CD14-positive monocyte (primary cell): ENCODE measurements at regions not wholly inside any gene's neighbourhood (a gene's known extent, or its start where the extent isn't known, plus 50 kb on each side); places are given as distances from the start of the nearest gene placed in this dataset.
"Not testable (repeated sequence)": the region's sequence is repeated elsewhere in the genome, so short reads cannot be mapped to it uniquely, and the experiment has no call there.

Source experiments
- DNase-seq, 3 donors: peaks; one replicate each; pipeline ENCODE4 v3.0.0-alpha.2; 2011 to 2022
- H2AFZ ChIP-seq: 2 replicates; pipeline ENCODE4 v1.6.0; 2012; ENCODE audit warnings: mild to moderate bottlenecking, low read depth, low read length, inconsistent platforms; ENCODE audit not compliant: insufficient read depth, poor library complexity, severe bottlenecking
- H3K27ac ChIP-seq, 2 donors: 1 replicate in 1 of 2; 2 replicates in 1 of 2; pipeline ENCODE4 v1.5.1; 2012 to 2013; ENCODE audit warnings: low read length in 2 of 2, control low read depth in 1 of 2, inconsistent platforms in 1 of 2, low read depth in 1 of 2, mild to moderate bottlenecking in 1 of 2
- H3K27me3 ChIP-seq, 2 donors: one replicate each; pipeline versions ENCODE4 v1.6.0 to v1.6.1; 2011 to 2013; ENCODE audit warnings: low read length in 2 of 2; ENCODE audit not compliant: control insufficient read depth in 2 of 2, insufficient read depth in 2 of 2
- H3K36me3 ChIP-seq, 2 donors: replicated peaks in 1 of 2; 1 replicate in 1 of 2; 2 replicates in 1 of 2; pipeline versions ENCODE4 v1.5.1 to v1.6.1; 2012 to 2013; ENCODE audit warnings: low read length in 2 of 2, control low read depth in 1 of 2, inconsistent platforms in 1 of 2, mild to moderate bottlenecking in 1 of 2; ENCODE audit not compliant: insufficient read depth in 2 of 2, control insufficient read depth in 1 of 2
- H3K4me1 ChIP-seq, 2 donors: 1 replicate in 1 of 2; 2 replicates in 1 of 2; pipeline versions ENCODE4 v1.5.1 to v1.6.1; 2012 to 2013; ENCODE audit warnings: low read length in 2 of 2, control low read depth in 1 of 2, inconsistent platforms in 1 of 2, mild to moderate bottlenecking in 1 of 2, moderate library complexity in 1 of 2; ENCODE audit not compliant: insufficient read depth in 2 of 2, control insufficient read depth in 1 of 2
- H3K4me2 ChIP-seq: replicated peaks from 2 replicates; pipeline ENCODE3; 2012; ENCODE audit warnings: low read length, moderate library complexity, mild to moderate bottlenecking; ENCODE audit not compliant: poor library complexity, severe bottlenecking; ENCODE audit errors: extremely low read depth
- H3K4me3 ChIP-seq, 3 experiments: fragments of 200-600 bp in 1 of 3; sonication (generic) in 1 of 3; replicated peaks in 1 of 3; 1 replicate in 2 of 3; 2 replicates in 1 of 3; pipeline ENCODE4 v1.5.1; 2011 to 2013; ENCODE audit warnings: low read length in 3 of 3, mild to moderate bottlenecking in 3 of 3, control low read depth in 2 of 3, low read depth in 2 of 3, inconsistent platforms in 1 of 3, moderate library complexity in 1 of 3
- H3K79me2 ChIP-seq: 2 replicates; pipeline ENCODE4 v1.6.0; 2012; ENCODE audit warnings: mild to moderate bottlenecking, control low read depth, inconsistent platforms, low read length, moderate library complexity; ENCODE audit not compliant: insufficient read depth
- H3K9ac ChIP-seq: 2 replicates; pipeline ENCODE4 v1.6.0; 2017; ENCODE audit warnings: low read length, mild to moderate bottlenecking; ENCODE audit not compliant: insufficient read depth, poor library complexity, severe bottlenecking
- H3K9me3 ChIP-seq, 2 donors: replicated peaks in 1 of 2; 1 replicate in 1 of 2; 2 replicates in 1 of 2; pipeline versions ENCODE4 v1.5.1 to v1.6.1; 2012 to 2013; ENCODE audit warnings: low read length in 2 of 2, control low read depth in 1 of 2; ENCODE audit not compliant: control insufficient read depth in 1 of 2, insufficient read depth in 1 of 2
- H4K20me1 ChIP-seq: 2 replicates; pipeline ENCODE4 v1.6.0; 2012; ENCODE audit warnings: mild to moderate bottlenecking, low read length, control low read depth, moderate library complexity; ENCODE audit not compliant: insufficient read depth
- H3K27ac Mint-ChIP-seq, 7 donors: one replicate each; pipeline ENCODE4 v1.8.0; 2020; ENCODE audit warnings: mild to moderate bottlenecking in 7 of 7, mixed read lengths in 7 of 7, moderate library complexity in 6 of 7, inconsistent platforms in 2 of 7
- H3K27me3 Mint-ChIP-seq, 3 donors: one replicate each; pipeline ENCODE4 v1.8.0; 2021 to 2022; ENCODE audit warnings: low read depth in 3 of 3, mild to moderate bottlenecking in 3 of 3, mixed read lengths in 3 of 3, moderate library complexity in 3 of 3, inconsistent platforms in 1 of 3
- H3K36me3 Mint-ChIP-seq, 2 donors: one replicate each; pipeline ENCODE4 v1.8.0; 2020; ENCODE audit warnings: mixed read lengths in 2 of 2, inconsistent platforms in 1 of 2, mild to moderate bottlenecking in 1 of 2
- H3K4me1 Mint-ChIP-seq: one replicate; pipeline ENCODE4 v1.8.0; 2020; ENCODE audit warnings: mild to moderate bottlenecking, mixed read lengths
- H3K4me3 Mint-ChIP-seq, 2 donors: one replicate each; pipeline ENCODE4 v1.8.0; 2020; ENCODE audit warnings: mild to moderate bottlenecking in 2 of 2, mixed read lengths in 2 of 2, moderate library complexity in 1 of 2
- H3K9me3 Mint-ChIP-seq, 7 donors: one replicate each; pipeline ENCODE4 v1.8.0; 2020 to 2022; ENCODE audit warnings: mixed read lengths in 7 of 7, mild to moderate bottlenecking in 6 of 7, moderate library complexity in 6 of 7, inconsistent platforms in 2 of 7
- WGBS: methylation state at CpG from one replicate; pipeline ENCODE4 v1.1.5; 2013; ENCODE audit warnings: missing lambda C conversion rate; ENCODE audit not compliant: insufficient coverage; 5-methylcytosine and 5-hydroxymethylcytosine counted together
- intact Hi-C, 2 donors: fragments of 100-400 bp; cut with micrococcal nuclease; formaldehyde crosslinking; loops; one replicate each; pipeline versions ENCODE4 v1.15.0 to v1.15.1; 2023
- TF ChIP-seq, protein P1 (sequence below): fragments of 200-600 bp; IDR thresholded peaks from one replicate; pipeline ENCODE4 v1.8.0; 2022; ENCODE audit warnings: antibody characterized with exemption, mild to moderate bottlenecking

DNA sequence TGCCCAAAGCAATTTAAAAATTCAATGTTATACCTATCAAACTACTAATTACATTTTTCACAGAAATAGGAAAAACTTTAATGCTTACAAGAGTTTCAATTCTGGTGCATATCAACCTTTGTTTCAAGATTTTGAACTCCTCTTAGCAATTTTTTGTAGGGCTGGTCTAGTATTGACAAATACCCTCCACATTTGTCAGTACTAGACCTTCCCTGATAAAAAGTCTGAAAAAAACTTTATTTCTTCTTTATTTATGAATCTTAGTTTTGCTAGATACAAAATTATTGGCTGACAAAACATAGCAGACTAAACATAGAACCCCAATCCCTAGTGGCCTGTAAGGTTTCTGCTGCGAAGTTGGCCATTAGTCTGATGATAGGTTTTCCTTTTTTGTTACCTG lies 1804.9 kb downstream of the EFNA5 start:
- WGBS, result no CpG with 5 or more reads among the region's 1 CpG
- no peaks in the 10 kb centered on the region for H3K4me1 Mint-ChIP-seq
- peaks cover 26 to 33% of the 10 kb centered on the region in 2 donors for H3K9me3 ChIP-seq

DNA sequence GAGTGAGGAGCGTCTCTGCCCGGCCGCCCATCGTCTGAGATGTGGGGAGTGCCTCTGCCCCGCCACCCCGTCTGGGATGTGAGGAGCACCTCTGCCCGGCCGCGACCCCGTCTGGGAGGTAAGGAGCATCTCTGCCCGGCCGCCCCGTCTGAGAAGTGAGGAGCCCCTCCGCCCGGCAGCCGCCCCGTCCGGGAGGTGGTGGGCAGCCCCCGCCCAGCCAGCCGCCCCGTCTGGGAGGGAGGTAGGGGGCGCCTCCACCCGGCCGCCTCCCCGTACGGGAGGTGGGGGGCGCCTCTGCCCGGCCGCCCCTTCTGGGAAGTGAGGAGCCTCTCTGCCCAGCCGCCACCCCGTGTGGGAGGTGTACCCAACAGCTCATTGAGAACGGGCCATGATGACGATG lies 1811.4 kb downstream of the EFNA5 start:
- H3K4me3 Mint-ChIP-seq, H3K27me3 ChIP-seq, H4K20me1 ChIP-seq, H3K27ac ChIP-seq, H3K4me3 ChIP-seq, H3K9ac ChIP-seq, intact Hi-C loops, H3K4me1 ChIP-seq, H3K27ac Mint-ChIP-seq, H3K36me3 ChIP-seq, H2AFZ ChIP-seq, DNase-seq, H3K79me2 ChIP-seq, H3K36me3 Mint-ChIP-seq, H3K4me2 ChIP-seq, H3K27me3 Mint-ChIP-seq, H3K4me1 Mint-ChIP-seq: not testable (repeated sequence)
- peaks cover 2 to 11% (median 5%) of the 10 kb centered on the region in 7 donors for H3K9me3 Mint-ChIP-seq
- 91% methylated on average over 12 of the region's 33 CpGs for WGBS
- H3K9me3 ChIP-seq, result peaks cover 7 to 13% of the 10 kb centered on the region in 2 donors

More for the DNA sequence above, 1804.9 kb downstream of the EFNA5 start:
- TF ChIP-seq, protein P1, sequence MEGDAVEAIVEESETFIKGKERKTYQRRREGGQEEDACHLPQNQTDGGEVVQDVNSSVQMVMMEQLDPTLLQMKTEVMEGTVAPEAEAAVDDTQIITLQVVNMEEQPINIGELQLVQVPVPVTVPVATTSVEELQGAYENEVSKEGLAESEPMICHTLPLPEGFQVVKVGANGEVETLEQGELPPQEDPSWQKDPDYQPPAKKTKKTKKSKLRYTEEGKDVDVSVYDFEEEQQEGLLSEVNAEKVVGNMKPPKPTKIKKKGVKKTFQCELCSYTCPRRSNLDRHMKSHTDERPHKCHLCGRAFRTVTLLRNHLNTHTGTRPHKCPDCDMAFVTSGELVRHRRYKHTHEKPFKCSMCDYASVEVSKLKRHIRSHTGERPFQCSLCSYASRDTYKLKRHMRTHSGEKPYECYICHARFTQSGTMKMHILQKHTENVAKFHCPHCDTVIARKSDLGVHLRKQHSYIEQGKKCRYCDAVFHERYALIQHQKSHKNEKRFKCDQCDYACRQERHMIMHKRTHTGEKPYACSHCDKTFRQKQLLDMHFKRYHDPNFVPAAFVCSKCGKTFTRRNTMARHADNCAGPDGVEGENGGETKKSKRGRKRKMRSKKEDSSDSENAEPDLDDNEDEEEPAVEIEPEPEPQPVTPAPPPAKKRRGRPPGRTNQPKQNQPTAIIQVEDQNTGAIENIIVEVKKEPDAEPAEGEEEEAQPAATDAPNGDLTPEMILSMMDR, result no peak
- Histone ChIP-seq H3K27ac (no peak overlapping the region), H3K4me3 (no peak overlapping the region), H3K4me2 (no peak overlapping the region), H3K79me2 (no peaks in the 10 kb centered on the region), H3K9ac (no peak overlapping the region), H2AFZ (no peak overlapping the region), H4K20me1 (no peaks in the 10 kb centered on the region), H3K4me1 (no peaks in the 10 kb centered on the region), H3K36me3 (no peaks in the 10 kb centered on the region), H3K27me3 (no peaks in the 10 kb centered on the region)
- no peak for DNase-seq
- H3K9me3 Mint-ChIP-seq, result peaks cover 0 to 11% (median 5%) of the 10 kb centered on the region in 7 donors
- no peak overlapping the region for H3K4me3 Mint-ChIP-seq
- intact Hi-C loops, result no loop called here
- no peaks in the 10 kb centered on the region for H3K27me3 Mint-ChIP-seq
- no peaks in the 10 kb centered on the region for H3K36me3 Mint-ChIP-seq
- no peak overlapping the region for H3K27ac Mint-ChIP-seq
